Right cardiac atrium (tissue), 5 donors: ENCODE measurements at regions not wholly inside any gene's neighbourhood (a gene's known extent, or its start where the extent isn't known, plus 50 kb on each side); places are given as distances from the start of the nearest gene placed in this dataset.

Experiments
- ATAC-seq, 2 donors: fragments of 200-7000 bp; cut with Tn5 transposase; one replicate each; pipeline versions ENCODE4 v1.8.0 to v1.9.1; 2020; ENCODE audit warnings: moderate library complexity in 2 of 2, mild to moderate bottlenecking in 1 of 2
- DNase-seq, 3 donors: peaks; one replicate each; pipeline ENCODE4 v3.0.0-alpha.2; 2020
- H3K27ac ChIP-seq: one replicate; pipeline ENCODE4 v1.5.1; 2013; ENCODE audit warnings: mild to moderate bottlenecking, low read length, control low read depth, moderate library complexity
- H3K27me3 ChIP-seq: one replicate; pipeline ENCODE4 v1.6.1; 2013; ENCODE audit not compliant: control insufficient read depth, insufficient read depth
- H3K4me1 ChIP-seq: one replicate; pipeline ENCODE4 v1.6.1; 2013; ENCODE audit warnings: low read length; ENCODE audit not compliant: control insufficient read depth, insufficient read depth
- H3K4me3 ChIP-seq: one replicate; pipeline ENCODE4 v1.5.1; 2013; ENCODE audit warnings: low read length, control low read depth
- H3K9me3 ChIP-seq: one replicate; pipeline ENCODE4 v1.6.1; 2013; ENCODE audit warnings: low read length; ENCODE audit not compliant: control insufficient read depth
- whole genome bisulfite sequencing: extraction: QIAGEN DNeasy Blood & Tissue Kit; methylation state at CpG from one replicate; pipeline ENCODE4 v1.1.7; 2013; 5-methylcytosine and 5-hydroxymethylcytosine counted together
- intact Hi-C, 4 donors: fragments of 100-400 bp; cut with DNase I; formaldehyde crosslinking; loops; one replicate each; pipeline versions ENCODE4 v1.11.0 to v1.14.0; 2022 to 2023
- donor health status: healthy with polysubstance abuse.
- donor health status: DM: no; HTN: yes; CAD: no.
- donor health status: DM: no; HTN: no; CAD: no.
- donor health status: DM: no; HTN: yes; CAD: no; lungs with severe emphysema.
- donor health status: DM: yes; HTN: yes; CAD: no.

GRCh38 chrX:106510713-106511403 is 100.9 kb upstream of the RADX start:
- Histone ChIP-seq H3K4me3 (no peak overlapping the region), H3K9me3 (no peaks in the 10 kb centered on the region), H3K4me1 (no peaks in the 10 kb centered on the region), H3K27ac (no peak overlapping the region), H3K27me3 (no peaks in the 10 kb centered on the region)
- DNase-seq (no peak), ATAC-seq (no peak)
- intact Hi-C loops = no loop called here
- 55% methylated on average over 1 of the region's 1 CpG for WGBS
